Smooth muscle cell (in vitro differentiated cells): ENCODE measurements at regions not wholly inside any gene's neighbourhood (a gene's known extent, or its start where the extent isn't known, plus 50 kb on each side); places are given as distances from the start of the nearest gene placed in this dataset.

Experiments used
- DNase-seq: peaks from one replicate; lab custom pipeline; 2025; ENCODE audit not compliant: unreplicated experiment; lab: John Stamatoyannopoulos, UW
- H2AFZ ChIP-seq: fragments of 200-600 bp; sonication (generic); 2 replicates; pipeline ENCODE4 v1.6.0; 2016; ENCODE audit warnings: antibody characterized with exemption, low read depth, mild to moderate bottlenecking
- H3F3A ChIP-seq: fragments of 200-600 bp; sonication (generic); 2 replicates; pipeline ENCODE4 v1.6.0; 2017; ENCODE audit warnings: antibody characterized with exemption, low read depth
- H3K27ac ChIP-seq: fragments of 200-600 bp; sonication (generic); 2 replicates; pipeline ENCODE4 v1.5.1; 2016; ENCODE audit warnings: low read depth, mild to moderate bottlenecking
- H3K27me3 ChIP-seq: fragments of 200-600 bp; sonication (generic); 2 replicates; pipeline ENCODE4 v1.6.1; 2016; ENCODE audit warnings: low read depth, mild to moderate bottlenecking
- H3K36me3 ChIP-seq: fragments of 200-600 bp; sonication (generic); 2 replicates; pipeline ENCODE4 v1.5.1; 2016; ENCODE audit warnings: low read depth
- H3K4me1 ChIP-seq: fragments of 200-600 bp; sonication (generic); 2 replicates; pipeline ENCODE4 v1.5.1; 2016; ENCODE audit warnings: low read depth
- H3K4me2 ChIP-seq: fragments of 200-600 bp; sonication (generic); 2 replicates; pipeline ENCODE4 v1.6.0; 2016; ENCODE audit warnings: mild to moderate bottlenecking
- H3K4me3 ChIP-seq: fragments of 200-600 bp; sonication (generic); 2 replicates; pipeline ENCODE4 v1.5.1; 2016; ENCODE audit warnings: mild to moderate bottlenecking
- H3K79me2 ChIP-seq: fragments of 200-600 bp; sonication (generic); 2 replicates; pipeline ENCODE4 v1.6.0; 2016; ENCODE audit warnings: low read depth, mild to moderate bottlenecking
- H3K9ac ChIP-seq: fragments of 200-600 bp; sonication (generic); 2 replicates; pipeline ENCODE4 v1.6.0; 2016; ENCODE audit warnings: low read depth
- H3K9me3 ChIP-seq: fragments of 200-600 bp; sonication (generic); replicated peaks from 2 replicates; pipeline ENCODE4 v1.5.1; 2016; ENCODE audit warnings: low read depth
- H4K20me1 ChIP-seq: fragments of 200-600 bp; sonication (generic); 2 replicates; pipeline ENCODE4 v1.6.0; 2016; ENCODE audit warnings: low read depth
- WGBS: methylation state at CpG from one replicate; pipeline ENCODE4 v1.1.7; 2016; ENCODE audit warnings: low lambda C conversion rate; 5-methylcytosine and 5-hydroxymethylcytosine counted together
- TF ChIP-seq, protein P1 (sequence below): fragments of 200-600 bp; sonication (generic); IDR thresholded peaks from 2 replicates; pipeline ENCODE4 v1.5.1; 2017; ENCODE audit warnings: borderline replicate concordance, mild to moderate bottlenecking, antibody characterized with exemption; ENCODE audit not compliant: insufficient read depth, poor library complexity, severe bottlenecking

DNA sequence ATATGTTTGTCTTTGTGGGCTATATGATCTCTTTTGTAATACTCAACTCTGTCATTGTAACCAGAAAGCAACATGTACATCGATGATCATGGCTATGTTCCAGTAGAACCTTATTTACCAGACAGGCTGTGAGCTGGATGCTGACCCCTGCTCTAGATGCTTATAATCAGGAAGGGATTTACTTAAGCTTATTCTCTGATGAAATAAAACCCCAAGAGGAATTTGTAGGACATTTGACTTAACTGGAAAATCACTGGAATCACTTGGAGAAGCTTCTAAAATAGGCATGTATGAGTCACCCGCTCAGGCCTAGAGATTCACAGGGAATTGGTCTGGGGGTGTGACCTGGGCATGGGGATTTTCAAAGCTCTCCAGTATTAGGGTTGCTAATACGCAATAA lies 285.8 kb upstream of the ZNF608 start:
- Histone ChIP-seq H3K36me3 (no peaks in the 10 kb centered on the region), H3K4me2 (peak overlapping the region; percentile 58), H3K4me3 (no peak overlapping the region), H3K9me3 (no peaks in the 10 kb centered on the region), H4K20me1 (no peaks in the 10 kb centered on the region), H3K79me2 (no peaks in the 10 kb centered on the region), H3K27ac (peak overlapping the region; percentile 6), H3F3A (peaks cover 3% of the 10 kb centered on the region), H3K27me3 (no peaks in the 10 kb centered on the region), H2AFZ (no peak overlapping the region), H3K4me1 (no peaks in the 10 kb centered on the region), H3K9ac (no peak overlapping the region)
- no peak for DNase-seq
- WGBS, result 25% methylated on average over 3 of the region's 3 CpGs
- TF ChIP-seq, protein P1, sequence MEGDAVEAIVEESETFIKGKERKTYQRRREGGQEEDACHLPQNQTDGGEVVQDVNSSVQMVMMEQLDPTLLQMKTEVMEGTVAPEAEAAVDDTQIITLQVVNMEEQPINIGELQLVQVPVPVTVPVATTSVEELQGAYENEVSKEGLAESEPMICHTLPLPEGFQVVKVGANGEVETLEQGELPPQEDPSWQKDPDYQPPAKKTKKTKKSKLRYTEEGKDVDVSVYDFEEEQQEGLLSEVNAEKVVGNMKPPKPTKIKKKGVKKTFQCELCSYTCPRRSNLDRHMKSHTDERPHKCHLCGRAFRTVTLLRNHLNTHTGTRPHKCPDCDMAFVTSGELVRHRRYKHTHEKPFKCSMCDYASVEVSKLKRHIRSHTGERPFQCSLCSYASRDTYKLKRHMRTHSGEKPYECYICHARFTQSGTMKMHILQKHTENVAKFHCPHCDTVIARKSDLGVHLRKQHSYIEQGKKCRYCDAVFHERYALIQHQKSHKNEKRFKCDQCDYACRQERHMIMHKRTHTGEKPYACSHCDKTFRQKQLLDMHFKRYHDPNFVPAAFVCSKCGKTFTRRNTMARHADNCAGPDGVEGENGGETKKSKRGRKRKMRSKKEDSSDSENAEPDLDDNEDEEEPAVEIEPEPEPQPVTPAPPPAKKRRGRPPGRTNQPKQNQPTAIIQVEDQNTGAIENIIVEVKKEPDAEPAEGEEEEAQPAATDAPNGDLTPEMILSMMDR, result no peak

DNA sequence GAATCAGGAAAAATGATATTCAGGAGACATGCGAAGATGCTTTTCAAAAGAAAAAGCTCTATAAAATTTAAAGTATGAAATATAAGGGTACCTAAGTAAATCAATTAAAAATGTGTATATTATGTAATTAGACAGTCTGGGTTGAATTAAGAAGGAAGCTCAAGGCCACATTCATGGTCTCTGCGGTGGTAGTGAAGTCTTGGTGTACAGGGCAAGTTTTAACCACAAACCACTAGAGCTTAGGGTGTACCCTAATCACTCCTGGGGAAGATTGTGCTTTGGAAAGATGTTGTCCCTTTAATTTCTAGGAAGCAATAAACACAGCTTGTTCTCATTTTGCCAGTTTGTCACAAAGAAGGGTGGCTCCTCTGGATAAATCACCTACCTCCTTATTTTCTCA lies 287.2 kb upstream of the ZNF608 start:
- Histone ChIP-seq H3K79me2 (no peaks in the 10 kb centered on the region), H3K4me2 (no peak overlapping the region), H3K27me3 (no peaks in the 10 kb centered on the region), H3K4me3 (no peak overlapping the region), H3K9me3 (no peaks in the 10 kb centered on the region), H2AFZ (no peak overlapping the region), H3K4me1 (no peaks in the 10 kb centered on the region), H4K20me1 (no peaks in the 10 kb centered on the region), H3K9ac (no peak overlapping the region), H3F3A (peaks cover 3% of the 10 kb centered on the region), H3K27ac (no peak overlapping the region), H3K36me3 (no peaks in the 10 kb centered on the region)
- WGBS, result 66% methylated on average over 2 of the region's 2 CpGs
- no peak for DNase-seq
- TF ChIP-seq, protein P1, result no peak

DNA sequence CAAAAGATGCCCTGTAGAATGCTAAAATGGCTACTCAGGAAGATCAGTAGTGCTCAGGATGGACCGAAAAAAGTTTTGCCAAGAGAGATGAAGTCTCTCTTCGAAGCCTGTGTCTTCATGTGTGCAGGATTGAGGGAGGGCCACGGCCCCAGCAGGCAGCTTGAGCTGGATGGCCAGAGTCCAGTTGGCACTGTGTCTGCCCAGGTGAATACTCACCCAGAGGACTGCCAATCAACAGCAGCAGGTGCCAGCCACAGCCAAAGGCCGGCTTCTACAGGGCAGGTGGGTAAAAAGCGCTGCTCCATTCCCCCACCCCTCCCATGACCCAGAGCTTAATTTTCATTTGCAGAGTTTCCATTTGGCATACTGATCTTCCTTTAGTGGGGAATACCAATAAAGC lies 287.9 kb upstream of the ZNF608 start:
- Histone ChIP-seq H3K9ac (no peak overlapping the region), H3K27ac (no peak overlapping the region), H3K36me3 (no peaks in the 10 kb centered on the region), H3K4me3 (no peak overlapping the region), H3K27me3 (no peaks in the 10 kb centered on the region), H3K4me2 (no peak overlapping the region), H3F3A (peaks cover 3% of the 10 kb centered on the region), H3K4me1 (no peaks in the 10 kb centered on the region), H3K9me3 (no peaks in the 10 kb centered on the region), H4K20me1 (no peaks in the 10 kb centered on the region), H3K79me2 (no peaks in the 10 kb centered on the region), H2AFZ (no peak overlapping the region)
- 100% methylated on average over 5 of the region's 5 CpGs for WGBS
- TF ChIP-seq, protein P1, result no peak
- DNase-seq, result no peak

DNA sequence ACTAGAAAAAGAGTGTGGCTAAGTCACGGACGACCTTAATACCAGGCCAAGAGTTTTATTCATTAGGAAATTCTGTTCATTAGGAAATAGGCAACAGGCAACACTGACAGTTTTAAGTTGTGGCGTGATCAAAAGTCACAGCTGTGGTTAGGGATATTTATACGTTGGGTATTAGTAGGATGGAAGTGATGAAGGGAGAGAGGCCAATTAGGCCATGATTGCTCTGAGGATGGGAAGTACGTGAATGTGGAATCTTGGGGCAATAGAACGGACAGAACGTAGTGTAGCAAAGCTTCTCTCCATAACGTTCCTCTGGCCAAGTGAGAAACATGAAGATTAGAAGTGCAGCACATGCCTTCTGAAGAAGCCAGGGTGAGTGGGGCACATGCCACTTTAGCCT lies 290.1 kb upstream of the ZNF608 start:
- Histone ChIP-seq H3F3A (peaks cover 3% of the 10 kb centered on the region), H3K4me1 (no peaks in the 10 kb centered on the region), H3K4me3 (no peak overlapping the region), H3K9me3 (no peaks in the 10 kb centered on the region), H3K27me3 (no peaks in the 10 kb centered on the region), H3K79me2 (no peaks in the 10 kb centered on the region), H3K9ac (no peak overlapping the region), H4K20me1 (no peaks in the 10 kb centered on the region), H2AFZ (no peak overlapping the region), H3K4me2 (no peak overlapping the region), H3K36me3 (no peaks in the 10 kb centered on the region), H3K27ac (no peak overlapping the region)
- DNase-seq, result no peak
- TF ChIP-seq, protein P1, result no peak
- WGBS, result 89% methylated on average over 8 of the region's 8 CpGs
